NCI-H1105 treated with DMSO at 0.1 percent for 48 hours (cell line): ENCODE measurements at regions not wholly inside any gene's neighbourhood (a gene's known extent, or its start where the extent isn't known, plus 50 kb on each side); places are given as distances from the start of the nearest gene placed in this dataset.

ENCODE experiments used
- DNase-seq: peaks from one replicate; lab custom pipeline; 2025; lab: John Stamatoyannopoulos, UW

- DNase-seq, result no peak
These were observed 198.5 kb downstream of the ATP23 start for GRCh38 chr12:58139894-58140293.

DNA sequence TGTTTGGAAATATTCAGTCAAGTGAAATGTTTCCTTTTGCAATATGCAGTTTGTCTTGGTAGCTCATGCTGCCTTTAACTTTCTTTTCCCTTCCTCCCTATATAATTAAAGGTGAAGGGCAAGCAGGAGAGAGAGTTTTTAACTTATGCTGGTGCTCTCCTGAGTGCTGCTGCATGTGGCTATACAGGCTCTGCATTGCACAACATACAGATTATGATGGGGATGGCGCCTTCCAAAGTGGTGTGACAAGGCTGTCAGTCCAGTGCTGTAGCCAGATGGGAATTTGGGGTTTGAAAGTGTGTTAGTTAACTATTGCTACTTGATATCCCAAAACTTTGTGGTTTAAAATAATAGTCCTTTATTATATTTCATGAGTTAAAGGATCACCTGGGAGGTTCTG lies 199.0 kb downstream of the ATP23 start:
- no peak for DNase-seq

DNA sequence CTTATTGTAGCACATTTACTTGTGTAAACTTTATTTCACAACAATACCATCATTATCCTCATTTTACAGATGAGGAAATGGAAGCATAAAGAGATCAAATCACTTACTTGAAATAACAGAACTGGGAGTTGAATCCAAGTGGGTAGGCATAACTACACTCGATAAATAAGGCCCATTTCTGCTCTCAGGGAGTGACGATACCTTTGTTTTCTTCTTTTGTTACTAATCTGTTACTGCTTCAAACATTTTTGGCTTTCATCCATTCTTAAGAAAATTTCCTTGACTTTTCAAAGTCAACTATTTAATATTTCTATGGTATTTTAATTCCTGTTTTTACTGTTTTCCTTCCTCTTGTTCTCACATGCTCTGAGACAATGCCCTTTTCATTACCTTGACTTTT lies 201.6 kb downstream of the ATP23 start:
- no peak for DNase-seq

DNA sequence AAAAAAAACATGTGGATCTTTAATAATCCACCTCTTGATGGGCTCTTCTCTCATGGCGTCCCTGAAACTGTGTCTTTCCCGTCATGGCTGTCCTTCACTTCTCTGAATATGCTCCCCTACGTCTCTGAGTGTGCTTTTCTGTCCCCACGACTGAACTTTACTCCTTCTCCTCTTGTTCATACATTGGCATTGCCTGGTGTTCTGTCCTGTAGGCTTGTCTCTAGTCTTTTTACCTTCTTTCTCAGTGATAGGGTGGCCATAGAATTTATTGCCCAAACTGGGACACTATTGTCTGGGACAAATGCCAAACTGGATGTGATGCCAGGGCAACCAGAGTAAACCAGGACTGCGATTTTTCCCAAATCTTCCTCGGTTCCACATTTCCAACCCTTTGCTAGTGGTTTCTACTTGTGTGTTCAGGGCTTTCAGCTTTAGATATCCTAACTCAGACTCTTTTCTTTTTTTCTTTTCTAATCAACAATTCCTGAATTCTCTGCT lies 202.2 kb downstream of the ATP23 start:
- no peak for DNase-seq

GRCh38 chr12:58148405-58148804 lies 207.0 kb downstream of the ATP23 start:
- DNase-seq, result no peak

GRCh38 chr12:58148976-58149375 lies 207.6 kb downstream of the ATP23 start:
- no peak for DNase-seq

DNA sequence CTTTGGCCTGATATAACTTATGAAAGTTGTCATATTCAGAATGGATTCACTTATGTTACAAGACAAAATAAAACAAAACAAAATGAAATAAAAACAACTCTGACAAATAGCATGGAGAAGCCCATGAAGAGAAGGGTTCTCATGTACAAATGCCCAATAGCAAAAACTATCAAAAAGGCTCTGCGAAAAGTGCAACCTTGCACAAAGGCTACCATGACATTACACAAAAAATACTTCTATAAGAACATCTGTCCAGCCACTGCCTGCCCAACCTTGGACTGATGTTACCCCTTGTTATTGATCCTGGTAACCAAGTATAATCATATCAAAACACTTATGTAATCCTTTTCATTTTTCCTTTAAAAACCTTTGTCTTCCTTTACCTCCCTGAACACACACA lies 213.0 kb downstream of the ATP23 start:
- DNase-seq, result no peak

DNA sequence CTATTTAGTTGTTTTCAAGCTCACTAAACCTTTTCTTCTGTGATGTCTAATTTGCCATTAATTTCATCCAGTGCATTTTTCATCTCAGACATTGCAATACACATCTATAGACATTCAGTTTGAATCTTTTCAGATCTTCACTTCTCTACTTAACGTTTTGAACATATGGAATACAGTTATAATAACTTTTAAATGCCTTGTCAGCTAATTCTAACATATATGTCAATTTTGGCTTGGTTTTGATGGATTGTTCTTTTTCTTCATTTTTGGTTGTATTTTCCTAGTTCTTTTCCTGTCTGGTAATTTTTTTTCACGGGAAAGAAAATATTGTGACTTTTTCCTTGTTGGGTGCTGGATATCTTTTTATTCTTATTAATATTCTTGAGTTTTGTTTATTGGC lies 215.3 kb downstream of the ATP23 start:
- DNase-seq, result no peak

- no peak for DNase-seq
These were observed 218.6 kb downstream of the ATP23 start for GRCh38 chr12:58159941-58160340.

DNA sequence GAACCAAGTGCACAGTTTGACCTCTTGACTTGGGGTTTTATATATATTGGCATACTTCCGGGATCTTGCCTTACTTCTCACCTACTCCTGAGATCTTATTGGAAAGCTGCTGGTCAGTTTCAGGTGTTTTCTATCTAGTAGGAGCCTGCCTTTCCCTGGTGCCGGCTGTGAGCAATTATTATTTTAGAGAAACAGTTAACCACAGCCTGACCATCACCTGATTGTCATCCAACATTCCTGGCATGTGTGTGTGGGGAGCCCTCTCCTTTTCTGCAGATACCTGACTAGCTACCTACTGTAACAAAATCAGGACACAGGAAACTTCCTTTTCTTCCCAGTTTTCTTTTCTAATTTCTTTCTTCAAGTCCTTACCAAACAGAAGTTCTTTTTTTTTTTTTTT lies 220.4 kb downstream of the ATP23 start:
- no peak for DNase-seq

DNA sequence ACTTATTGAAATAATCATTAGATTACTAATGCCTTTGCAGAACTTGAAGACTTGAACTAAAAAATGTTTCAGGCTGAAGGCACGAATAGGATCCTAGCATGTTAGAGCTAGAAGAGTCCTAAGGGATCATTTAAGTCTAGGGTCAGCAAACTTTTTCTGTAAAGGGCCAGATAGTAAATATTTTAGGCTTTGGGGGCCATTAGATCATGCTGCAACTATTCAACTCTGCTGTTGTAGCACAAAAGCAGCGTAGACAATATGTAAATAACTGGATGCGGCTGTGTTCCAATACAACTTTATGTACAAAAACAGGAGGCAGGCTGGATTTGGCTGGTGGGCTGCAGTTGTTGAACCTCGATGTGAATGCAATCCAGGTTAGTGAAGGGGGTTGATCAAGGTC lies 221.7 kb downstream of the ATP23 start:
- DNase-seq, result no peak

- DNase-seq, result no peak
These were observed 225.3 kb downstream of the ATP23 start for GRCh38 chr12:58166643-58167042.

- DNase-seq, result no peak
These were observed 226.3 kb downstream of the ATP23 start for GRCh38 chr12:58167622-58168021.

GRCh38 chr12:58169826-58170225 lies 228.5 kb downstream of the ATP23 start:
- DNase-seq, result no peak

- DNase-seq, result no peak
These were observed 230.5 kb downstream of the ATP23 start for GRCh38 chr12:58171914-58172313.

- DNase-seq, result no peak
These were observed 231.2 kb downstream of the ATP23 start for GRCh38 chr12:58172433-58173073.

- DNase-seq, result no peak
These were observed 232.9 kb downstream of the ATP23 start for GRCh38 chr12:58174316-58174715.

GRCh38 chr12:58176296-58176869 lies 235.0 kb downstream of the ATP23 start:
- no peak for DNase-seq

- no peak for DNase-seq
These were observed 236.0 kb downstream of the ATP23 start for GRCh38 chr12:58177366-58177765.

- DNase-seq, result no peak
These were observed 242.8 kb downstream of the ATP23 start for GRCh38 chr12:58184212-58184611.

DNA sequence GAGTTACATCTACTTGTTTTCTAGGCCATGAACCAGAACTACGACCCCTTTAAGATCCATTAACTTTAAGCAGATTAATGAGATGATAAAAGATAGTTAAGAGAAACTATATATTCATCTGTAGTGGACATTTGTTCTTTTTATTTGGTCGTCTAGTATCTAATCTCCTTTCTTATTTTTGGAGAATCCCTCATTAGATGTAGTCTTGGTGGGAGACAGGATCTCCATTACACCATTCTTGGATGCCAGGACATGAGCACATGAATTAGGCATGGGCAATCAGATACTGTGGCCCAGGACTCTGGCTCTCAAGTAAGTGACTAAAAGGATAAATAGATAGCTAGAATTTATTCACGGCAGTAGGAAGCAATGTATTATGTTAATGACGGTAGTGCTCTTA lies 245.0 kb downstream of the ATP23 start:
- DNase-seq, result no peak

DNA sequence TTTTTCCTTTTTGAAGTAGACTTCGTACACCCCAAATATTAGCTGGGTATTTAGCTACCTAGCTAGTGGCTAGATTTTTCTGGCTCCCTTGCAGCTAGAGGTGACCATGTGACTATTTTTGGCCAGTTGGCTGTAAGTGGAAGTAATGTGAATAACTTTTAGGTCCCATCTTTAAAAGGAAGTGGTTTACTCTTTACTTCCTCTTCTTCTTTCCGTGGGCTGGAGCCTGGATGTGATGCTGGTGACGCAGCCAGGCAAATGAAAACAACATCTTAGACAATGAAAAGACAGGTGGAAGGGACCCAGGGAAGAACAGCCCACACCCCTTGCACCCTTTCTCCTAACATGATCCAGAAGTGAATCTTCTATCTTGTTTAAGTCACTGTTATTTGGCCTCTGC lies 245.5 kb downstream of the ATP23 start:
- DNase-seq, result no peak

- DNase-seq, result no peak
These were observed 247.7 kb downstream of the ATP23 start for GRCh38 chr12:58189030-58189429.

- no peak for DNase-seq
These were observed 248.5 kb downstream of the ATP23 start for GRCh38 chr12:58189893-58190292.
